Testis (tissue), 2 donors: ENCODE measurements at regions not wholly inside any gene's neighbourhood (a gene's known extent, or its start where the extent isn't known, plus 50 kb on each side); places are given as distances from the start of the nearest gene placed in this dataset.

Experiments
- DNase-seq: peaks from one replicate; pipeline ENCODE4 v3.0.0-alpha.2; 2019
- H3K27ac ChIP-seq, 2 donors: fragments of 200-600 bp; sonication (generic); one replicate each; pipeline ENCODE4 v1.5.1; 2019
- H3K27me3 ChIP-seq: fragments of 200-600 bp; sonication (generic); one replicate; pipeline ENCODE4 v1.5.1; 2019
- H3K36me3 ChIP-seq: fragments of 200-600 bp; sonication (generic); one replicate; pipeline ENCODE4 v1.5.1; 2017; ENCODE audit warnings: low read depth; ENCODE audit errors: missing control alignments
- H3K4me1 ChIP-seq: fragments of 200-600 bp; sonication (generic); one replicate; pipeline ENCODE4 v1.5.1; 2019
- H3K4me3 ChIP-seq, 2 donors: fragments of 200-600 bp; sonication (generic); one replicate each; pipeline ENCODE4 v1.5.1; 2017 to 2019
- H3K9me3 ChIP-seq: fragments of 200-600 bp; sonication (generic); one replicate; pipeline ENCODE4 v1.5.1; 2017
- CTCF ChIP-seq, 3 experiments: fragments of 450-650 bp in 2 of 3; fragments of 200-600 bp in 1 of 3; sonication (generic) in 1 of 3; IDR thresholded peaks; one replicate each; pipeline ENCODE4 v1.5.1; 2016 to 2019; ENCODE audit warnings: antibody characterized with exemption in 3 of 3, mild to moderate bottlenecking in 2 of 3, moderate library complexity in 1 of 3
- POLR2A ChIP-seq: fragments of 450-650 bp; IDR thresholded peaks from one replicate; pipeline ENCODE4 v1.6.1; 2017; ENCODE audit warnings: antibody characterized with exemption, mild to moderate bottlenecking, moderate library complexity
- WGBS, 2 donors: methylation state at CpG; one replicate each; pipeline ENCODE4 v1.1.5; 2018; 5-methylcytosine and 5-hydroxymethylcytosine counted together
- intact Hi-C: fragments of 100-400 bp; cut with DNase I; formaldehyde crosslinking; loops from one replicate; pipeline ENCODE4 v1.15.1; 2023; ENCODE audit warnings: low total_unique reads

- intact Hi-C loops, result no loop called here
- Histone ChIP-seq H3K4me1 (no peaks in the 10 kb centered on the region), H3K27ac (no peak overlapping the region), H3K36me3 (no peaks in the 10 kb centered on the region), H3K4me3 (no peak overlapping the region), H3K27me3 (no peaks in the 10 kb centered on the region), H3K9me3 (no peaks in the 10 kb centered on the region)
- 76 to 80% methylated on average over 2 of the region's 2 CpGs for WGBS, 2 donors
- TF ChIP-seq CTCF (IDR thresholded peaks at IDR 0.05) (no peak), POLR2A (no peak)
- DNase-seq, result no peak
Measured at GRCh38 chr4:132180020-132180427, 969.1 kb upstream of the PCDH10 start.

GRCh38 chr4:132195176-132195575, 953.9 kb upstream of the PCDH10 start:
- Histone ChIP-seq H3K9me3 (no peaks in the 10 kb centered on the region), H3K27me3 (no peaks in the 10 kb centered on the region), H3K4me1 (no peaks in the 10 kb centered on the region), H3K4me3 (no peak overlapping the region), H3K36me3 (no peaks in the 10 kb centered on the region), H3K27ac (no peak overlapping the region)
- intact Hi-C loops, result no loop called here
- WGBS, 2 donors, result 54 to 72% methylated on average over 3 of the region's 3 CpGs
- no peak for DNase-seq
- TF ChIP-seq CTCF (IDR thresholded peaks at IDR 0.05), result no peak
- TF ChIP-seq POLR2A, result no peak

GRCh38 chr4:132203618-132204017, 945.5 kb upstream of the PCDH10 start:
- Histone ChIP-seq H3K4me3 (no peak overlapping the region), H3K27ac (no peak overlapping the region), H3K36me3 (no peaks in the 10 kb centered on the region), H3K27me3 (no peaks in the 10 kb centered on the region), H3K4me1 (no peaks in the 10 kb centered on the region), H3K9me3 (no peaks in the 10 kb centered on the region)
- TF ChIP-seq POLR2A, result no peak
- no peak for TF ChIP-seq CTCF (IDR thresholded peaks at IDR 0.05)
- no peak for DNase-seq
- intact Hi-C loops, result no loop called here
- 64 to 72% methylated on average over 2 of the region's 2 CpGs for WGBS, 2 donors

GRCh38 chr4:132214519-132214918, 934.6 kb upstream of the PCDH10 start:
- WGBS, 2 donors, result 81 to 88% methylated on average over 2 of the region's 2 CpGs
- Histone ChIP-seq H3K27me3 (no peaks in the 10 kb centered on the region), H3K4me3 (no peak overlapping the region), H3K9me3 (no peaks in the 10 kb centered on the region), H3K36me3 (no peaks in the 10 kb centered on the region), H3K27ac (no peak overlapping the region), H3K4me1 (no peaks in the 10 kb centered on the region)
- DNase-seq, result no peak
- intact Hi-C loops, result no loop called here
- no peak for TF ChIP-seq POLR2A
- TF ChIP-seq CTCF (IDR thresholded peaks at IDR 0.05), result no peak

GRCh38 chr4:132218406-132218805, 930.7 kb upstream of the PCDH10 start:
- no peak overlapping the region for H3K27ac ChIP-seq
- TF ChIP-seq CTCF (IDR thresholded peaks at IDR 0.05), result no peak
- TF ChIP-seq POLR2A, result no peak

More at GRCh38 chr4:132218406-132218805, 930.7 kb upstream of the PCDH10 start:
- Histone ChIP-seq H3K27me3 (no peaks in the 10 kb centered on the region), H3K36me3 (no peaks in the 10 kb centered on the region), H3K4me3 (no peak overlapping the region), H3K4me1 (no peaks in the 10 kb centered on the region), H3K9me3 (no peaks in the 10 kb centered on the region)
- no peak for DNase-seq
- intact Hi-C loops, result no loop called here
- 89 to 91% methylated on average over 1 of the region's 1 CpG for WGBS, 2 donors
